ENCODE measurements at regions not wholly inside any gene's neighbourhood (a gene's known extent, or its start where the extent isn't known, plus 50 kb on each side); places are given as distances from the start of the nearest gene placed in this dataset.

DNA sequence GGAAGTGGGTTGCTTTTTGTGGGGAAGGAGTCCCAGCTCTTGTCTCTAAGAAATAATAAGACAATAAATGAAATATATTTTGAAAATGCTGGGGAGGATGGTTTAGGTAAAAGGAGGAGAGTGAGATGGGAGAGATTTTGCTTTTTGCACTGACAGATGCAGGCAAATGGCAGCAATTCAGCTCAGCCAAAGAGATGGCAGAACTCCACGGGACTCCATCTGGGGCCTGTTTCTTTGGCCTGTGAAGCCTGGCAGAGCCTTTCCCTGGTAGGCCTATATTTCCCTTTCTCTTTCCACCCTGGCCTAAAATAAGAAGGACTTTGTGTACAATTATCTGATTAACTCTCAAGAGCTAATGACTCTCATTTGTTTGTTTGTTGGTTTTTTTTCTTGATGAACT, 1525.1 kb downstream of the CDH11 start:
- TF ChIP-seq POLR2AphosphoS5 (IDR thresholded peaks at IDR 0.05) (no peak), CTCF (IDR thresholded peaks at IDR 0.05) (no peak), POLR2A (IDR thresholded peaks at IDR 0.05) (no peak)

Data from prostate gland (tissue), 2 donors.